DMS 273 (cell line): ENCODE measurements at regions not wholly inside any gene's neighbourhood (a gene's known extent, or its start where the extent isn't known, plus 50 kb on each side); places are given as distances from the start of the nearest gene placed in this dataset.
"Not testable (repeated sequence)": the region's sequence is repeated elsewhere in the genome, so short reads cannot be mapped to it uniquely, and the experiment has no call there.

Source experiments
- DNase-seq: peaks from one replicate; lab custom pipeline; 2025; ENCODE audit not compliant: unreplicated experiment; lab: John Stamatoyannopoulos, UW

GRCh38 chr9:124164811-124165210 lies 92.9 kb upstream of the NEK6 start:
- DNase-seq: no peak

- DNase-seq: no peak
Observed at GRCh38 chr9:124174433-124174832, 83.3 kb upstream of the NEK6 start.

- DNase-seq: not testable (repeated sequence)
Observed at GRCh38 chr9:124177522-124177921, 80.2 kb upstream of the NEK6 start.

GRCh38 chr9:124179196-124180071 lies 78.3 kb upstream of the NEK6 start:
- no peak for DNase-seq

- DNase-seq: peak; percentile 81
Observed at GRCh38 chr9:124180557-124180956, 77.2 kb upstream of the NEK6 start.

- DNase-seq: no peak
Observed at GRCh38 chr9:124182741-124183140, 75.0 kb upstream of the NEK6 start.

GRCh38 chr9:124183772-124184171 lies 74.0 kb upstream of the NEK6 start:
- DNase-seq: no peak

GRCh38 chr9:124185413-124185812 lies 72.3 kb upstream of the NEK6 start:
- no peak for DNase-seq

- DNase-seq: no peak
Observed at GRCh38 chr9:124187311-124187710, 70.4 kb upstream of the NEK6 start.

GRCh38 chr9:124188331-124189110 lies 69.2 kb upstream of the NEK6 start:
- no peak for DNase-seq

GRCh38 chr9:124190761-124191160 lies 67.0 kb upstream of the NEK6 start:
- DNase-seq: no peak

- DNase-seq: no peak
Observed at GRCh38 chr9:124191691-124192395, 65.9 kb upstream of the NEK6 start.

GRCh38 chr9:124196814-124197176 lies 61.0 kb upstream of the NEK6 start:
- no peak for DNase-seq

GRCh38 chr9:124197177-124198095 lies 60.3 kb upstream of the NEK6 start:
- DNase-seq: peak; percentile 15

GRCh38 chr9:124198331-124198730 lies 59.4 kb upstream of the NEK6 start:
- DNase-seq: no peak

GRCh38 chr9:124198948-124199347 lies 58.8 kb upstream of the NEK6 start:
- no peak for DNase-seq

GRCh38 chr9:124199474-124199873 lies 58.3 kb upstream of the NEK6 start:
- no peak for DNase-seq

GRCh38 chr9:124202447-124202971 lies 55.2 kb upstream of the NEK6 start:
- DNase-seq: no peak

- no peak for DNase-seq
Observed at GRCh38 chr9:124205686-124206352, 51.9 kb upstream of the NEK6 start.

- peak; percentile 60 for DNase-seq
Observed at GRCh38 chr9:124206391-124206790, 51.4 kb upstream of the NEK6 start.
